Sigmoid colon (tissue), 6 donors: ENCODE measurements at regions not wholly inside any gene's neighbourhood (a gene's known extent, or its start where the extent isn't known, plus 50 kb on each side); places are given as distances from the start of the nearest gene placed in this dataset.

ENCODE experiments used
- DNase-seq: peaks from one replicate; pipeline ENCODE4 v3.0.0-alpha.2; 2019
- H3K27ac ChIP-seq, 4 donors: fragments of 200-600 bp; sonication (generic); one replicate each; pipeline ENCODE4 v1.5.1; 2016 to 2019; ENCODE audit warnings: mild to moderate bottlenecking in 1 of 4
- H3K27me3 ChIP-seq, 3 donors: fragments of 200-600 bp; sonication (generic); one replicate each; pipeline ENCODE4 v1.5.1; 2019; ENCODE audit warnings: mild to moderate bottlenecking in 1 of 3
- H3K36me3 ChIP-seq, 4 donors: fragments of 200-600 bp; sonication (generic); one replicate each; pipeline ENCODE4 v1.5.1; 2016 to 2019
- H3K4me1 ChIP-seq, 4 donors: fragments of 200-600 bp; sonication (generic); one replicate each; pipeline ENCODE4 v1.5.1; 2017 to 2019
- H3K4me3 ChIP-seq, 4 donors: fragments of 200-600 bp; sonication (generic); one replicate each; pipeline ENCODE4 v1.5.1; 2017 to 2019; ENCODE audit warnings: mild to moderate bottlenecking in 2 of 4, moderate library complexity in 1 of 4
- H3K9me3 ChIP-seq, 4 donors: fragments of 200-600 bp in 3 of 4; sonication (generic) in 3 of 4; one replicate each; pipeline versions ENCODE4 v1.5.1 to v1.6.1; 2013 to 2019
- CTCF ChIP-seq, 4 experiments: fragments of 450-650 bp in 3 of 4; fragments of 200-600 bp in 1 of 4; IDR thresholded peaks; one replicate each; pipeline ENCODE4 v1.5.1; 2016 to 2019; ENCODE audit warnings: antibody characterized with exemption in 4 of 4, mild to moderate bottlenecking in 3 of 4, moderate library complexity in 2 of 4
- EP300 ChIP-seq, 4 donors: sonication (generic); formaldehyde crosslinking; IDR thresholded peaks; one replicate each; pipeline ENCODE4 v1.6.1; 2017; ENCODE audit warnings: antibody characterized with exemption in 4 of 4
- POLR2A ChIP-seq, 2 donors: fragments of 450-650 bp; IDR thresholded peaks; one replicate each; pipeline ENCODE4 v1.6.1; 2016; ENCODE audit warnings: antibody characterized with exemption in 2 of 2, mild to moderate bottlenecking in 2 of 2, moderate library complexity in 2 of 2
- POLR2AphosphoS5 ChIP-seq, 4 donors: sonication (generic); formaldehyde crosslinking; IDR thresholded peaks; one replicate each; pipeline ENCODE4 v1.6.1; 2017; ENCODE audit warnings: antibody characterized with exemption in 4 of 4
- WGBS, 2 donors: extraction: QIAGEN DNeasy Blood & Tissue Kit; methylation state at CpG; one replicate each; pipeline ENCODE4 v1.1.7; 2013; 5-methylcytosine and 5-hydroxymethylcytosine counted together
- intact Hi-C: fragments of 100-400 bp; cut with DNase I; formaldehyde crosslinking; loops from one replicate; pipeline ENCODE4 v1.15.1; 2023
- donor health status: healthy with polysubstance abuse.
- donor health status: healthy.

DNA sequence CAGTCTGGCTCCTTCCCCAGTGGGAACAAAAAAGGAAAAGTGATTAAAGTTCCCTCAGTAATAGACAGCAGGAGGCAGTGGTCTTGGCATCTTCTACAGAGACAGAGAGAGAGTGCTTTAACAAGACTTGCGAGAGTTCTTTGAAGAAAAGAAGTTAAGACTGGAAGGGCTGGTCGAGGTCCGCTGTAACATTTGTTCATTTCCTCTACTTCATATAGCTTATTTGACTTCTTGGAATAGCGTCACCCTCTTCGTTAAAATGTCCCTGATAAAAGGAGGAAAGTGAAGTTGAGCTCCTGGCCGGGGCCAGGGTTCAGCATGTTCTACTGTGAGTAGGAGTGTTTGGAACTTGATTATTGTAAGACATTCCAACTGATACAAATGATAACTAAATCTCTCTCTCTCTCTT is 179.8 kb downstream of the SLIT2 start:
- WGBS, 2 donors = 84 to 89% methylated on average over 6 of the region's 6 CpGs
- H3K4me3 ChIP-seq = peak overlapping the region in 3 of 4 donors; percentile 3 to 20 (median 9)
- no peaks in the 10 kb centered on the region for H3K36me3 ChIP-seq
- peak overlapping the region; percentile 58 to 77 (median 71) for H3K27ac ChIP-seq
- H3K4me1 ChIP-seq = peaks cover 0 to 64% (median 48%) of the 10 kb centered on the region in 4 donors
- no peak for TF ChIP-seq EP300 (IDR thresholded peaks at IDR 0.05)
- no peak for TF ChIP-seq POLR2AphosphoS5 (IDR thresholded peaks at IDR 0.05)
- no peak for TF ChIP-seq POLR2A (IDR thresholded peaks at IDR 0.05)
- TF ChIP-seq CTCF (IDR thresholded peaks at IDR 0.05) = no peak
- H3K27me3 ChIP-seq = no peaks in the 10 kb centered on the region
- no peak for DNase-seq
- intact Hi-C loops = no loop called here
- no peaks in the 10 kb centered on the region for H3K9me3 ChIP-seq

DNA sequence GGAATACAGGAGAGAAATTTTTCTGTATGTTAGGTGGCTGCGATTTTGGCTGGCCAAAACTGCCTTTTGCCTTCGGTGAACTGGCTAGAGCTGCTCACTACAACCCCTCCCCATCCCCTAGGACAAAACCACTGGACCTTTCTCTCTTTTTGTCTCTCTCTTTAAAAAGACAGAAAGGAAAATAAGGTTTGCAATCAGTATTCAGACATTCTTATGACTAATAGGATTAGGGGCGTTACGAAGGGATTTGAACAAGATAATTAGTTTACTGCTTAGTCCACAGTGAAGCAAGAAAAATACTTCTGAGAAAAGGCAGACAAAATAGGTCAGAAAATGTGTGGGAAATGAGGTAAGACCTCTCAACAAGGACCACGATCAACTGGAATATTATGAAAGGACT is 180.4 kb downstream of the SLIT2 start:
- whole genome bisulfite sequencing, 2 donors = 60 to 80% methylated on average over 5 of the region's 5 CpGs
- peak overlapping the region; percentile 58 to 77 (median 71) for H3K27ac ChIP-seq
- no peak for TF ChIP-seq CTCF (IDR thresholded peaks at IDR 0.05)
- TF ChIP-seq POLR2AphosphoS5 (IDR thresholded peaks at IDR 0.05) = no peak
- TF ChIP-seq EP300 (IDR thresholded peaks at IDR 0.05) = no peak
- no peak for TF ChIP-seq POLR2A (IDR thresholded peaks at IDR 0.05)
- no peaks in the 10 kb centered on the region for H3K36me3 ChIP-seq
- H3K4me3 ChIP-seq = peak overlapping the region in 3 of 4 donors; percentile 3 to 20 (median 9)
- no peak for DNase-seq
- peaks cover 0 to 64% (median 48%) of the 10 kb centered on the region in 4 donors for H3K4me1 ChIP-seq
- intact Hi-C loops = no loop called here
- no peaks in the 10 kb centered on the region for H3K27me3 ChIP-seq
- no peaks in the 10 kb centered on the region for H3K9me3 ChIP-seq

GRCh38 chr4:20433097-20433705 is 181.5 kb downstream of the SLIT2 start:
- H3K36me3 ChIP-seq = no peaks in the 10 kb centered on the region
- H3K27me3 ChIP-seq = no peaks in the 10 kb centered on the region
- intact Hi-C loops = no loop called here
- no peaks in the 10 kb centered on the region for H3K9me3 ChIP-seq
- 18 to 56% methylated on average over 5 of the region's 5 CpGs for WGBS, 2 donors
- no peak for DNase-seq
- TF ChIP-seq POLR2AphosphoS5 (IDR thresholded peaks at IDR 0.05) (peak; percentile 42 to 81 (median 62)), CTCF (IDR thresholded peaks at IDR 0.05) (no peak), EP300 (IDR thresholded peaks at IDR 0.05) (peak in 3 of 4 donors; percentile 36 to 79 (median 37)), POLR2A (IDR thresholded peaks at IDR 0.05) (no peak)
- H3K4me1 ChIP-seq = peaks cover 0 to 64% (median 48%) of the 10 kb centered on the region in 4 donors
- H3K4me3 ChIP-seq = peak overlapping the region in 3 of 4 donors; percentile 0 to 8 (median 1)
- peak overlapping the region in 3 of 4 donors; percentile 67 to 77 (median 75) for H3K27ac ChIP-seq

GRCh38 chr4:20440170-20440569 is 188.5 kb downstream of the SLIT2 start:
- TF ChIP-seq CTCF (IDR thresholded peaks at IDR 0.05) (no peak), POLR2AphosphoS5 (IDR thresholded peaks at IDR 0.05) (no peak), POLR2A (IDR thresholded peaks at IDR 0.05) (no peak), EP300 (IDR thresholded peaks at IDR 0.05) (no peak)
- Histone ChIP-seq H3K4me3 (no peak overlapping the region), H3K9me3 (no peaks in the 10 kb centered on the region), H3K27me3 (no peaks in the 10 kb centered on the region), H3K27ac (peak overlapping the region in 2 of 4 donors; percentile 67 to 74), H3K4me1 (peaks cover 0 to 59% (median 44%) of the 10 kb centered on the region in 4 donors), H3K36me3 (no peaks in the 10 kb centered on the region)
- intact Hi-C loops = no loop called here
- WGBS, 2 donors = 89% methylated on average over 3 of the region's 3 CpGs
- no peak for DNase-seq
